H1 (cell line): ENCODE measurements at regions not wholly inside any gene's neighbourhood (a gene's known extent, or its start where the extent isn't known, plus 50 kb on each side); places are given as distances from the start of the nearest gene placed in this dataset.

Source experiments
- CTCF ChIA-PET: fragments of 300-600 bp; sonication (Branson Sonifier 250); formaldehyde crosslinking; loops from one replicate; lab custom pipeline; 2021; ENCODE audit not compliant: partially characterized antibody; lab: Charles Lee
- POLR2A ChIA-PET: fragments of 300-600 bp; sonication (Branson Sonifier 250); formaldehyde crosslinking; loops from one replicate; lab custom pipeline; 2021; ENCODE audit warnings: inconsistent platforms; ENCODE audit not compliant: partially characterized antibody; lab: Charles Lee
- DNase-seq, 2 experiments: peaks; one replicate each; pipeline versions ENCODE4 v3.0.0 to v3.0.0-alpha.2; 2010 to 2022; ENCODE audit warnings: low spot score in 2 of 2, low read depth in 1 of 2, mixed read lengths in 1 of 2
- FAIRE-seq: peaks from 2 replicates; lab custom pipeline; 2011; peaks lifted over from hg19 to GRCh38; lab: Jason Lieb, UNC
- H2AFZ ChIP-seq: 2 replicates; pipeline ENCODE4 v1.8.1; 2012; ENCODE audit warnings: low read length, inconsistent platforms
- H2AK5ac ChIP-seq: 2 replicates; pipeline ENCODE4 v1.6.1; 2013; ENCODE audit warnings: low read depth, low read length
- H2BK120ac ChIP-seq: replicated peaks from 2 replicates; pipeline ENCODE3; 2013; ENCODE audit warnings: low read depth, low read length, inconsistent platforms
- H2BK12ac ChIP-seq: 2 replicates; pipeline ENCODE4 v1.6.1; 2013; ENCODE audit warnings: low read depth, low read length
- H2BK15ac ChIP-seq: 2 replicates; pipeline ENCODE4 v1.6.1; 2013; ENCODE audit warnings: low read length
- H2BK20ac ChIP-seq: 2 replicates; pipeline ENCODE4 v1.6.1; 2013; ENCODE audit warnings: low read length
- H2BK5ac ChIP-seq: 2 replicates; pipeline ENCODE4 v1.6.1; 2013; ENCODE audit warnings: low read depth, low read length
- H3K14ac ChIP-seq: 2 replicates; pipeline ENCODE4 v1.6.1; 2013; ENCODE audit warnings: inconsistent platforms; ENCODE audit not compliant: insufficient read length
- H3K18ac ChIP-seq: 2 replicates; pipeline ENCODE4 v1.6.1; 2013; ENCODE audit warnings: low read length; ENCODE audit errors: extremely low read depth
- H3K23ac ChIP-seq: 2 replicates; pipeline ENCODE4 v1.6.1; 2013; ENCODE audit warnings: inconsistent platforms; ENCODE audit not compliant: insufficient read length
- H3K23me2 ChIP-seq: 2 replicates; pipeline ENCODE4 v1.6.1; 2013; ENCODE audit warnings: low read depth, low read length
- H3K27ac ChIP-seq: 2 replicates; pipeline ENCODE4 v1.6.1; 2011; ENCODE audit warnings: low read depth, low read length, inconsistent platforms
- H3K27me3 ChIP-seq, 4 experiments: replicated peaks in 1 of 4; 1 replicate in 1 of 4; 2 replicates in 3 of 4; pipeline versions ENCODE4 v1.6.1 to v1.8.1; 2011 to 2013; ENCODE audit warnings: low read length in 3 of 4, mild to moderate bottlenecking in 3 of 4, inconsistent platforms in 2 of 4, mixed read lengths in 2 of 4, moderate library complexity in 1 of 4; ENCODE audit not compliant: control insufficient read depth in 3 of 4, insufficient read depth in 3 of 4; ENCODE audit errors: extremely low read depth in 1 of 4
- H3K36me3 ChIP-seq, 4 experiments: 2 replicates each; pipeline versions ENCODE4 v1.6.1 to v1.8.1; 2011 to 2013; ENCODE audit warnings: mild to moderate bottlenecking in 4 of 4, low read length in 3 of 4, moderate library complexity in 2 of 4, control low read depth in 1 of 4, inconsistent platforms in 1 of 4; ENCODE audit not compliant: insufficient read depth in 4 of 4, control insufficient read depth in 2 of 4
- H3K4ac ChIP-seq: replicated peaks from 2 replicates; pipeline ENCODE3; 2013; ENCODE audit warnings: low read length, low read depth, mixed read lengths, inconsistent platforms; ENCODE audit not compliant: insufficient read length
- H3K4me1 ChIP-seq, 4 experiments: replicated peaks in 1 of 4; 1 replicate in 1 of 4; 2 replicates in 3 of 4; pipeline versions ENCODE4 v1.6.1 to v1.8.1; 2011 to 2013; ENCODE audit warnings: low read length in 3 of 4, inconsistent platforms in 2 of 4, mixed read lengths in 1 of 4; ENCODE audit not compliant: insufficient read depth in 4 of 4, control insufficient read depth in 3 of 4
- H3K4me2 ChIP-seq, 2 experiments: 2 replicates each; pipeline versions ENCODE4 v1.6.1 to v1.8.1; 2011 to 2013; ENCODE audit warnings: low read depth in 2 of 2, low read length in 2 of 2, control low read depth in 1 of 2, inconsistent platforms in 1 of 2, mild to moderate bottlenecking in 1 of 2; ENCODE audit not compliant: insufficient read depth in 1 of 2
- H3K4me3 ChIP-seq, 4 experiments: fragments of 200-600, 300-600 bp in 1 of 4; sonication (generic), shearing (Covaris generic), sonication (Bioruptor Twin) in 1 of 4; 2 replicates each; pipeline versions ENCODE4 v1.5.1 to v1.8.1; 2011 to 2016; ENCODE audit warnings: low read length in 4 of 4, low read depth in 3 of 4, control low read depth in 2 of 4, inconsistent platforms in 2 of 4, mild to moderate bottlenecking in 2 of 4, mixed read lengths in 1 of 4, moderate library complexity in 1 of 4; ENCODE audit not compliant: insufficient read depth in 2 of 4; ENCODE audit errors: extremely low read depth in 1 of 4
- H3K56ac ChIP-seq: replicated peaks from 2 replicates; pipeline ENCODE3; 2013; ENCODE audit warnings: low read depth, mild to moderate bottlenecking, mixed read lengths, low read length, inconsistent platforms; ENCODE audit not compliant: insufficient read length
- H3K79me1 ChIP-seq: 2 replicates; pipeline ENCODE4 v1.6.1; 2013; ENCODE audit warnings: low read depth, low read length, control low read depth
- H3K79me2 ChIP-seq, 2 experiments: 2 replicates each; pipeline versions ENCODE4 v1.6.1 to v1.8.1; 2012 to 2013; ENCODE audit warnings: low read length in 2 of 2, mild to moderate bottlenecking in 2 of 2, inconsistent platforms in 1 of 2; ENCODE audit not compliant: insufficient read depth in 2 of 2, control insufficient read depth in 1 of 2
- H3K9ac ChIP-seq, 4 experiments: replicated peaks in 1 of 4; 1 replicate in 1 of 4; 2 replicates in 3 of 4; pipeline versions ENCODE4 v1.6.1 to v1.8.1; 2011 to 2013; ENCODE audit warnings: low read depth in 3 of 4, low read length in 3 of 4, control low read depth in 2 of 4, mild to moderate bottlenecking in 2 of 4, moderate library complexity in 2 of 4, inconsistent platforms in 1 of 4; ENCODE audit errors: extremely low read depth in 1 of 4
- H3K9me3 ChIP-seq, 2 experiments: 2 replicates each; pipeline versions ENCODE4 v1.6.1 to v1.8.1; 2012 to 2013; ENCODE audit warnings: mild to moderate bottlenecking in 2 of 2, moderate library complexity in 2 of 2, control low read depth in 1 of 2, inconsistent platforms in 1 of 2, low read depth in 1 of 2, low read length in 1 of 2, mixed read lengths in 1 of 2; ENCODE audit not compliant: insufficient read depth in 2 of 2
- H4K20me1 ChIP-seq, 2 experiments: replicated peaks in 1 of 2; 2 replicates each; pipeline versions ENCODE3 to v1.8.1; 2011 to 2013; ENCODE audit warnings: inconsistent platforms in 2 of 2, low read length in 2 of 2, mild to moderate bottlenecking in 1 of 2; ENCODE audit not compliant: insufficient read depth in 2 of 2, control insufficient read depth in 1 of 2
- H4K5ac ChIP-seq: 2 replicates; pipeline ENCODE4 v1.6.1; 2013; ENCODE audit warnings: low read length, low read depth, mixed read lengths, inconsistent platforms; ENCODE audit not compliant: insufficient read length
- H4K8ac ChIP-seq: 2 replicates; pipeline ENCODE4 v1.8.0; 2013; ENCODE audit warnings: mild to moderate bottlenecking, moderate library complexity, low read length, inconsistent platforms; ENCODE audit not compliant: insufficient read depth; ENCODE audit errors: extremely low read depth
- H4K91ac ChIP-seq: replicated peaks from 2 replicates; pipeline ENCODE3; 2013; ENCODE audit warnings: low read length, mixed read lengths, inconsistent platforms; ENCODE audit not compliant: insufficient read length
- ASH2L ChIP-seq: fragments of 200-600, 300-600 bp; sonication (generic); IDR thresholded peaks from one replicate; pipeline ENCODE4 v1.7.1; 2017; ENCODE audit warnings: low read length
- EZH2 ChIP-seq: fragments of 200-600 bp; sonication (generic); IDR thresholded peaks from 2 replicates; pipeline ENCODE4 v1.7.1; 2012; ENCODE audit warnings: low read depth, mild to moderate bottlenecking, moderate library complexity, low read length, inconsistent platforms; ENCODE audit not compliant: severe bottlenecking
- GABPA ChIP-seq: IDR thresholded peaks from 2 replicates; pipeline ENCODE4 v1.6.1; 2011; ENCODE audit warnings: mild to moderate bottlenecking, low read length, moderate library complexity, borderline replicate concordance; ENCODE audit not compliant: insufficient read depth
- PHF8 ChIP-seq: fragments of 200-600 bp; sonication (generic); conservative IDR thresholded peaks from 2 replicates; pipeline ENCODE4 v1.7.1; 2012; ENCODE audit warnings: low read depth, mild to moderate bottlenecking, inconsistent platforms, low read length, moderate library complexity
- POLR2A ChIP-seq, 2 experiments: IDR thresholded peaks; 1 replicate in 1 of 2; 2 replicates in 1 of 2; pipeline ENCODE4 v1.6.1; 2011; ENCODE audit warnings: low read depth in 2 of 2, low read length in 2 of 2, mild to moderate bottlenecking in 2 of 2; ENCODE audit errors: control extremely low read depth in 1 of 2
- RFX5 ChIP-seq: IDR thresholded peaks from 2 replicates; pipeline ENCODE4 v1.6.1; 2011; ENCODE audit warnings: low read depth, low read length, improper control_type of control experiment, borderline replicate concordance
- SP2 ChIP-seq: IDR thresholded peaks from 2 replicates; pipeline ENCODE4 v1.6.1; 2012; ENCODE audit warnings: mild to moderate bottlenecking, low read length, inconsistent platforms
- SRF ChIP-seq: IDR thresholded peaks from 2 replicates; pipeline ENCODE4 v1.6.1; 2011; ENCODE audit warnings: mild to moderate bottlenecking, low read depth, low read length, moderate library complexity
- TAF7 ChIP-seq: optimal IDR thresholded peaks from 2 replicates; pipeline ENCODE3; 2011; ENCODE audit warnings: low read depth, mild to moderate bottlenecking, inconsistent platforms, low read length, moderate library complexity, borderline replicate concordance
- TBP ChIP-seq: IDR thresholded peaks from 2 replicates; pipeline ENCODE4 v1.6.1; 2011; ENCODE audit warnings: low read depth, low read length, improper control_type of control experiment
- TEAD4 ChIP-seq: IDR thresholded peaks from 2 replicates; pipeline ENCODE4 v1.6.1; 2012; ENCODE audit warnings: low read depth, low read length, inconsistent platforms, mixed read lengths
- WGBS, 2 experiments: shearing (Covaris generic) in 1 of 2; methylation state at CpG; one replicate each; pipeline versions ENCODE4 v1.1.6 to v1.1.7; 2013 to 2015; ENCODE audit warnings: low lambda C conversion rate in 2 of 2, mixed read lengths in 2 of 2, inconsistent platforms in 1 of 2, low coverage in 1 of 2, missing lambda C conversion rate in 1 of 2; ENCODE audit not compliant: insufficient replicate concordance in 2 of 2, insufficient coverage in 1 of 2, insufficient read length in 1 of 2; ENCODE audit errors: extremely low coverage in 1 of 2, missing lambda C conversion rate in 1 of 2; 5-methylcytosine and 5-hydroxymethylcytosine counted together
- TF ChIP-seq, protein P1 (sequence below): IDR thresholded peaks from 2 replicates; pipeline ENCODE4 v1.6.1; 2012; ENCODE audit warnings: inconsistent platforms

DNA sequence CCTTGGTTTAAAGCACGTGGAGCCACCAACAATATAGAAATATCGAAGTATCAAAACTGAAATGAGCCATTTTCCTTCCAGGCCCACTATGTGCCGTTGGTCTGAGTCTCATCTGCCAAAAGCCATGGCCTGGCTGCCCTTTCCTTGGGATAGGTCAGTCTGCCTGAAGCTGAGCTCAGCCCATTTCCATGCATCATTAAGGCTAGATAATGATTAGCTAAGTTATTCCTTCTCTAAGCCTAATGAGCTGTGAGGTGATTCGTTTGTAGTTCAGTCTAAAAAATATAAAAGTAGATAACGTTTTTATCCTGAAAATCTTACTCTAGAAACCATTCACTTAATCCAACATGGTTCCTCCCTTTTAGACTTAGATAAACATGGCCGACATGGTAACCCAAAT is 936.2 kb upstream of the LCORL start:
- no peak overlapping the region for H3K4ac ChIP-seq
- ChIA-PET POLR2A (no interaction called here), CTCF (no interaction called here)
- DNase-seq, result no peak
- H3K79me1 ChIP-seq, result no peaks in the 10 kb centered on the region
- peaks cover 0 to 3% (median 0%) of the 10 kb centered on the region in 4 experiments; a peak in 3 of 7 replicates for H3K4me1 ChIP-seq
- H4K5ac ChIP-seq, result no peak overlapping the region
- no peak overlapping the region for H2BK5ac ChIP-seq
- no peak overlapping the region for H3K4me2 ChIP-seq
- H2BK20ac ChIP-seq, result 0 out of 2 replicates have a peak overlapping the region, but pooled peaks have one; percentile 76
- H3K23ac ChIP-seq, result no peak overlapping the region
- H4K8ac ChIP-seq, result no peak overlapping the region
- no peak overlapping the region for H2BK15ac ChIP-seq
- H4K20me1 ChIP-seq, result no peaks in the 10 kb centered on the region
- H3K23me2 ChIP-seq, result no peaks in the 10 kb centered on the region
- H2BK12ac ChIP-seq, result no peak overlapping the region
- peak overlapping the region; percentile 95 for H4K91ac ChIP-seq
- no peaks in the 10 kb centered on the region for H3K27me3 ChIP-seq
- no peak overlapping the region for H2AK5ac ChIP-seq
- WGBS, 2 experiments, result 90% methylated on average over 6 of the region's 6 CpGs; no CpG with 5 or more reads in 1 of the 2 experiments
- no peak overlapping the region for H2AFZ ChIP-seq
- no peaks in the 10 kb centered on the region for H3K36me3 ChIP-seq
- H3K14ac ChIP-seq, result no peak overlapping the region
- H3K9me3 ChIP-seq, result no peaks in the 10 kb centered on the region
- no peak overlapping the region for H3K56ac ChIP-seq
- H3K27ac ChIP-seq, result no peak overlapping the region
- H3K79me2 ChIP-seq, result no peaks in the 10 kb centered on the region
- H3K9ac ChIP-seq, result no peak overlapping the region
- TF ChIP-seq, protein P1, sequence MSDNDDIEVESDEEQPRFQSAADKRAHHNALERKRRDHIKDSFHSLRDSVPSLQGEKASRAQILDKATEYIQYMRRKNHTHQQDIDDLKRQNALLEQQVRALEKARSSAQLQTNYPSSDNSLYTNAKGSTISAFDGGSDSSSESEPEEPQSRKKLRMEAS, result no peak
- TF ChIP-seq POLR2A (IDR thresholded peaks at IDR 0.05; ENCODE audit: control extremely low read depth in 1 of 2, low read depth in 2 of 2, low read length in 2 of 2), result no peak
- TF ChIP-seq GABPA, result no peak
- TF ChIP-seq TBP, result no peak
- no peak for TF ChIP-seq TEAD4
- TF ChIP-seq EZH2, result no peak
- no peak for TF ChIP-seq TAF7
- no peak for TF ChIP-seq ASH2L
- no peak for TF ChIP-seq SP2
- no peak for TF ChIP-seq PHF8
- no peak for TF ChIP-seq RFX5
- TF ChIP-seq SRF, result no peak
- no peak overlapping the region for H3K4me3 ChIP-seq
- H3K18ac ChIP-seq, result no peak overlapping the region
- no peak overlapping the region for H2BK120ac ChIP-seq
- FAIRE-seq, result no peak
